SU-DHL-6 (cell line): ENCODE measurements at regions not wholly inside any gene's neighbourhood (a gene's known extent, or its start where the extent isn't known, plus 50 kb on each side); places are given as distances from the start of the nearest gene placed in this dataset.

ENCODE experiments used
- CTCF ChIP-seq: fragments of 200-600 bp; sonication (generic); IDR thresholded peaks from one replicate; pipeline ENCODE4 v1.5.1; 2017; ENCODE audit warnings: antibody characterized with exemption, mild to moderate bottlenecking, low read length, moderate library complexity; ENCODE audit not compliant: insufficient read depth, poor library complexity, severe bottlenecking
- EZH2phosphoT487 ChIP-seq: fragments of 200-600 bp; sonication (generic), shearing (Covaris generic); conservative IDR thresholded peaks from 2 replicates; pipeline ENCODE4 v1.6.1; 2018; ENCODE audit warnings: mild to moderate bottlenecking, antibody characterized with exemption, low read length, moderate library complexity, mixed read lengths

GRCh38 chr3:88979760-88980159 lies 127.7 kb upstream of the EPHA3 start:
- TF ChIP-seq CTCF (no peak), EZH2phosphoT487 (no peak)
